H1 (cell line): ENCODE measurements at regions not wholly inside any gene's neighbourhood (a gene's known extent, or its start where the extent isn't known, plus 50 kb on each side); places are given as distances from the start of the nearest gene placed in this dataset.

ENCODE experiments used
- ASH2L ChIP-seq: fragments of 200-600, 300-600 bp; sonication (generic); IDR thresholded peaks from one replicate; pipeline ENCODE4 v1.7.1; 2017; ENCODE audit warnings: low read length
- CHD7 ChIP-seq: fragments of 300-600 bp; sonication (generic); IDR thresholded peaks from 2 replicates; pipeline ENCODE4 v1.7.1; 2012; ENCODE audit warnings: low read length, moderate library complexity, mild to moderate bottlenecking, inconsistent platforms; ENCODE audit not compliant: insufficient replicate concordance
- HDAC6 ChIP-seq: IDR thresholded peaks from one replicate; pipeline ENCODE4 v1.7.1; 2012; ENCODE audit warnings: low read depth, mild to moderate bottlenecking, inconsistent platforms, low read length, moderate library complexity
- JUN ChIP-seq: IDR thresholded peaks from 2 replicates; pipeline ENCODE4 v1.6.1; 2011; ENCODE audit warnings: low read depth, mild to moderate bottlenecking, improper control_type of control experiment, low read length
- KDM1A ChIP-seq: fragments of 200-600, 300-600 bp; sonication (generic); IDR thresholded peaks from 2 replicates; pipeline ENCODE4 v1.7.1; 2016; ENCODE audit warnings: mild to moderate bottlenecking, low read length, borderline replicate concordance
- RBBP5 ChIP-seq: IDR thresholded peaks from 2 replicates; pipeline ENCODE4 v1.7.1; 2012; ENCODE audit warnings: low read depth, mild to moderate bottlenecking, inconsistent platforms, low read length, moderate library complexity, borderline replicate concordance
- RNF2 ChIP-seq: fragments of 200-900, 300-1000 bp; sonication (generic); IDR thresholded peaks from 2 replicates; pipeline ENCODE4 v1.7.1; 2016; ENCODE audit warnings: borderline replicate concordance, low read depth, mild to moderate bottlenecking, antibody characterized with exemption, low read length; ENCODE audit not compliant: poor library complexity, severe bottlenecking; ENCODE audit errors: missing control alignments
- SIRT6 ChIP-seq: IDR thresholded peaks from one replicate; pipeline ENCODE4 v1.7.1; 2012; ENCODE audit warnings: low read length, inconsistent platforms
- TAF7 ChIP-seq: optimal IDR thresholded peaks from 2 replicates; pipeline ENCODE3; 2011; ENCODE audit warnings: low read depth, mild to moderate bottlenecking, inconsistent platforms, low read length, moderate library complexity, borderline replicate concordance
- TF ChIP-seq, protein P1 (sequence below): IDR thresholded peaks from 2 replicates; pipeline ENCODE4 v1.6.1; 2011; ENCODE audit warnings: low read depth, mild to moderate bottlenecking, low read length; ENCODE audit not compliant: insufficient read depth

GRCh38 chr5:124952566-124952965 lies 206.1 kb upstream of the ZNF608 start (continued):
- TF ChIP-seq CHD7, result no peak
- no peak for TF ChIP-seq RNF2
- TF ChIP-seq SIRT6, result no peak
- TF ChIP-seq, protein P1, sequence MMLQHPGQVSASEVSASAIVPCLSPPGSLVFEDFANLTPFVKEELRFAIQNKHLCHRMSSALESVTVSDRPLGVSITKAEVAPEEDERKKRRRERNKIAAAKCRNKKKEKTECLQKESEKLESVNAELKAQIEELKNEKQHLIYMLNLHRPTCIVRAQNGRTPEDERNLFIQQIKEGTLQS, result no peak
- TF ChIP-seq JUN, result no peak
- no peak for TF ChIP-seq ASH2L
- no peak for TF ChIP-seq RBBP5
- TF ChIP-seq TAF7, result no peak
- TF ChIP-seq HDAC6, result no peak
- no peak for TF ChIP-seq KDM1A
